ENCODE measurements at regions not wholly inside any gene's neighbourhood (a gene's known extent, or its start where the extent isn't known, plus 50 kb on each side); places are given as distances from the start of the nearest gene placed in this dataset.
A peak's percentile ranks its signal among the peaks of the same experiment; 100 is the strongest.

GRCh38 chr2:129481306-129482219 is 497.9 kb upstream of the RAB6C start:
- no peak overlapping the region for H3K4me3 ChIP-seq (ENCODE audit: low read depth, low read length)
- no peak for TF ChIP-seq CTCF (conservative IDR thresholded peaks at IDR 0.05; ENCODE audit: low read depth, low read length)
- no peak for DNase-seq (ENCODE audit: low read depth)

GRCh38 chr2:129482626-129483025 is 496.8 kb upstream of the RAB6C start:
- TF ChIP-seq CTCF (conservative IDR thresholded peaks at IDR 0.05; ENCODE audit: low read depth, low read length): no peak
- H3K4me3 ChIP-seq (ENCODE audit: low read depth, low read length): no peak overlapping the region
- DNase-seq (ENCODE audit: low read depth): no peak

GRCh38 chr2:129483366-129483765 is 496.1 kb upstream of the RAB6C start:
- no peak for DNase-seq (ENCODE audit: low read depth)
- H3K4me3 ChIP-seq (ENCODE audit: low read depth, low read length): no peak overlapping the region
- no peak for TF ChIP-seq CTCF (conservative IDR thresholded peaks at IDR 0.05; ENCODE audit: low read depth, low read length)

GRCh38 chr2:129484999-129485897 is 494.2 kb upstream of the RAB6C start:
- no peak for DNase-seq (ENCODE audit: low read depth)
- TF ChIP-seq CTCF (conservative IDR thresholded peaks at IDR 0.05; ENCODE audit: low read depth, low read length): no peak
- H3K4me3 ChIP-seq (ENCODE audit: low read depth, low read length): no peak overlapping the region

GRCh38 chr2:129488376-129488775 is 491.1 kb upstream of the RAB6C start:
- TF ChIP-seq CTCF (conservative IDR thresholded peaks at IDR 0.05; ENCODE audit: low read depth, low read length): no peak
- no peak overlapping the region for H3K4me3 ChIP-seq (ENCODE audit: low read depth, low read length)
- no peak for DNase-seq (ENCODE audit: low read depth)

GRCh38 chr2:129490641-129491040 is 488.8 kb upstream of the RAB6C start:
- H3K4me3 ChIP-seq (ENCODE audit: low read depth, low read length): no peak overlapping the region
- no peak for TF ChIP-seq CTCF (conservative IDR thresholded peaks at IDR 0.05; ENCODE audit: low read depth, low read length)
- peak; percentile 8 for DNase-seq (ENCODE audit: low read depth)

Data from choroid plexus epithelial cell (primary cell).